Panc1 (cell line): ENCODE measurements at regions not wholly inside any gene's neighbourhood (a gene's known extent, or its start where the extent isn't known, plus 50 kb on each side); places are given as distances from the start of the nearest gene placed in this dataset.

Experiments used
- ATAC-seq: fragments of 200-7000 bp; cut with Tn5 transposase; 2 replicates; pipeline ENCODE4 v1.9.1; 2020; ENCODE audit warnings: mild to moderate bottlenecking, moderate library complexity
- BruUV-seq: library from RNA; stranded (reverse); fragments of 400-500 nt; replicated peaks from 2 replicates; lab custom pipeline; 2021; lab: Mats Ljungman, UMichigan
- CTCF ChIA-PET: fragments of 300-600 bp; sonication (Branson Sonifier 250); formaldehyde crosslinking; loops from one replicate; lab custom pipeline; 2022; ENCODE audit warnings: antibody characterized with exemption; lab: Charles Lee
- POLR2A ChIA-PET: fragments of 300-600 bp; sonication (Branson Sonifier 250); formaldehyde crosslinking; loops from one replicate; lab custom pipeline; 2022; ENCODE audit warnings: antibody characterized with exemption; lab: Charles Lee
- DNase-seq: peaks from one replicate; pipeline ENCODE4 v3.0.0-alpha.2; 2010; ENCODE audit warnings: low read depth, low spot score
- H3K27ac ChIP-seq: 2 replicates; pipeline ENCODE4 v1.5.1; 2011; ENCODE audit warnings: mild to moderate bottlenecking, low read length, inconsistent platforms
- H3K27me3 ChIP-seq: fragments of 200-500 bp; sonication (Bioruptor generic); 2 replicates; pipeline ENCODE4 v1.6.0; 2014; ENCODE audit warnings: low read length, inconsistent platforms; ENCODE audit not compliant: control insufficient read depth, insufficient read depth
- H3K36me3 ChIP-seq: fragments of 200-500 bp; sonication (Bioruptor generic); 2 replicates; pipeline ENCODE4 v1.5.1; 2014; ENCODE audit warnings: inconsistent platforms, mild to moderate bottlenecking, low read length, moderate library complexity; ENCODE audit not compliant: control insufficient read depth, insufficient read depth
- H3K4me1 ChIP-seq: 2 replicates; pipeline ENCODE4 v1.5.1; 2011; ENCODE audit warnings: inconsistent platforms, mild to moderate bottlenecking, low read length, moderate library complexity; ENCODE audit not compliant: control insufficient read depth, insufficient read depth
- H3K4me3 ChIP-seq, 2 experiments: 2 replicates each; pipeline ENCODE4 v1.5.1; 2011 to 2012; ENCODE audit warnings: low read depth in 2 of 2, low read length in 2 of 2, mild to moderate bottlenecking in 2 of 2, inconsistent platforms in 1 of 2, moderate library complexity in 1 of 2
- H3K9me3 ChIP-seq: fragments of 200-500 bp; sonication (Bioruptor generic); 2 replicates; pipeline ENCODE4 v1.5.1; 2014; ENCODE audit warnings: low read depth, mild to moderate bottlenecking, inconsistent platforms, low read length, moderate library complexity; ENCODE audit not compliant: control insufficient read depth, insufficient read depth
- CTCF ChIP-seq: fragments of 450-650 bp; IDR thresholded peaks from 2 replicates; pipeline ENCODE4 v1.5.1; 2017; ENCODE audit warnings: mild to moderate bottlenecking
- POLR2AphosphoS5 ChIP-seq: IDR thresholded peaks from 2 replicates; pipeline ENCODE4 v1.6.1; 2012; ENCODE audit warnings: mild to moderate bottlenecking, low read depth, low read length, moderate library complexity
- REST ChIP-seq, 2 experiments: IDR thresholded peaks; 2 replicates each; pipeline ENCODE4 v1.6.1; 2011 to 2012; ENCODE audit warnings: low read depth in 2 of 2, control low read depth in 1 of 2, low read length in 1 of 2, mild to moderate bottlenecking in 1 of 2, moderate library complexity in 1 of 2; ENCODE audit not compliant: insufficient read depth in 1 of 2
- SIN3A ChIP-seq: IDR thresholded peaks from 2 replicates; pipeline ENCODE4 v1.6.1; 2012; ENCODE audit warnings: low read depth, mild to moderate bottlenecking, low read length, moderate library complexity, borderline replicate concordance; ENCODE audit not compliant: insufficient read depth
- TCF7L2 ChIP-seq: IDR thresholded peaks from 2 replicates; pipeline ENCODE4 v1.6.1; 2011; ENCODE audit warnings: mild to moderate bottlenecking, low read depth, low read length, inconsistent platforms
- in situ Hi-C: cut with HindIII; loops from 2 replicates; pipeline ENCODE4 v1.10.0; 2016; ENCODE audit warnings: low sequenced_read_pairs, low pct_unique_long_range_greater_than_20kb
- intact Hi-C: fragments of 100-400 bp; cut with micrococcal nuclease; formaldehyde crosslinking; loops from one replicate; pipeline ENCODE4 v1.10.0; 2022; ENCODE audit not compliant: unreplicated experiment

- DNase-seq (no peak), ATAC-seq (no peak)
- H3K4me1 ChIP-seq, result no peaks in the 10 kb centered on the region
- H3K36me3 ChIP-seq, result no peaks in the 10 kb centered on the region
- intact Hi-C loops, result no loop called here
- TF ChIP-seq TCF7L2, result no peak
- TF ChIP-seq SIN3A, result no peak
- no peak for TF ChIP-seq CTCF
- TF ChIP-seq REST (IDR thresholded peaks at IDR 0.05; ENCODE audit: insufficient read depth in 1 of 2, low read depth in 2 of 2, low read length in 1 of 2), result no peak
- TF ChIP-seq POLR2AphosphoS5, result no peak
- H3K27ac ChIP-seq, result no peak overlapping the region
- CTCF ChIA-PET, result no interaction called here
- no peaks in the 10 kb centered on the region for H3K27me3 ChIP-seq
- no TSS peak for BruUV-seq
- POLR2A ChIA-PET, result no interaction called here
- in situ Hi-C loops, result no loop called here
- no peak overlapping the region for H3K4me3 ChIP-seq
- no peaks in the 10 kb centered on the region for H3K9me3 ChIP-seq
Measured at GRCh38 chr9:108772301-108772894, 83.4 kb downstream of the ACTL7B start.

- Histone ChIP-seq H3K4me1 (no peaks in the 10 kb centered on the region), H3K36me3 (no peaks in the 10 kb centered on the region), H3K4me3 (no peak overlapping the region), H3K27ac (no peak overlapping the region), H3K27me3 (no peaks in the 10 kb centered on the region), H3K9me3 (no peaks in the 10 kb centered on the region)
- DNase-seq, result no peak
- no peak for TF ChIP-seq CTCF
- in situ Hi-C loops (no loop called here), intact Hi-C loops (no loop called here)
- no peak for ATAC-seq
- ChIA-PET POLR2A (no interaction called here), CTCF (interaction anchor here (0.6 kb wide), 1 partner anchor 1281 kb away, joined by 5 read pairs; no protein-coding TSS in a partner anchor)
- BruUV-seq, result no TSS peak
Measured at GRCh38 chr9:108768744-108769143, 87.0 kb downstream of the ACTL7B start.
